K562 (cell line): ENCODE measurements at regions not wholly inside any gene's neighbourhood (a gene's known extent, or its start where the extent isn't known, plus 50 kb on each side); places are given as distances from the start of the nearest gene placed in this dataset.

ENCODE experiments used
- ATAC-seq: fragments of 200-7000 bp; cut with Tn5 transposase; 3 replicates; pipeline ENCODE4 v1.9.1; 2020; ENCODE audit warnings: moderate library complexity
- BruUV-seq: library from RNA; stranded (reverse); fragments of 400-500 nt; replicated peaks from 2 replicates; lab custom pipeline; 2021; lab: Mats Ljungman, UMichigan
- CTCF ChIA-PET: fragments of 300-600 bp; formaldehyde crosslinking; extraction: SDS; loops from one replicate; lab custom pipeline; 2021; ENCODE audit warnings: low intra/inter-chr PET ratio; lab: Yijun Ruan, JAX
- POLR2A ChIA-PET: fragments of 300-600, 350-650 bp; sonication (Branson Sonifier 250); formaldehyde crosslinking; extraction: SDS; loops from one replicate; lab custom pipeline; 2021; ENCODE audit warnings: antibody characterized with exemption, inconsistent platforms; lab: Yijun Ruan, JAX
- DNase-seq, 4 experiments: peaks; one replicate each; pipeline versions ENCODE4 v3.0.0 to v3.0.0-alpha.2; 2011 to 2018; ENCODE audit warnings: low spot score in 3 of 4, mixed read lengths in 3 of 4; ENCODE audit errors: extremely low read depth in 1 of 4
- FAIRE-seq: peaks from 2 replicates; lab custom pipeline; 2011; peaks lifted over from hg19 to GRCh38; lab: Jason Lieb, UNC
- H2AFZ ChIP-seq: 2 replicates; pipeline ENCODE4 v1.6.0; 2011; ENCODE audit warnings: low read depth, low read length, control low read depth, inconsistent platforms
- H3K27ac ChIP-seq: fragments of 200-600 bp; 3 replicates; pipeline ENCODE4 v1.8.0; 2011; ENCODE audit warnings: low read depth, mild to moderate bottlenecking, control low read depth, inconsistent platforms, low read length, moderate library complexity, mixed read lengths; ENCODE audit errors: extremely low read depth
- H3K27me3 ChIP-seq, 2 experiments: fragments of 300-600 bp in 1 of 2; 2 replicates in 1 of 2; 3 replicates in 1 of 2; pipeline versions ENCODE4 v1.6.0 to v1.8.0; 2011; ENCODE audit warnings: inconsistent platforms in 2 of 2, low read length in 2 of 2, mild to moderate bottlenecking in 1 of 2, mixed read lengths in 1 of 2, moderate library complexity in 1 of 2; ENCODE audit not compliant: control insufficient read depth in 2 of 2, insufficient read depth in 2 of 2
- H3K36me3 ChIP-seq: fragments of 300-600 bp; 3 replicates; pipeline ENCODE4 v1.8.0; 2011; ENCODE audit warnings: mild to moderate bottlenecking, low read length, inconsistent platforms; ENCODE audit not compliant: control insufficient read depth, insufficient read depth
- H3K4me1 ChIP-seq, 2 experiments: fragments of 200-600 bp in 1 of 2; replicated peaks in 1 of 2; 2 replicates in 1 of 2; 3 replicates in 1 of 2; pipeline versions ENCODE4 v1.5.1 to v1.8.0; 2011; ENCODE audit warnings: inconsistent platforms in 2 of 2, low read length in 2 of 2, mild to moderate bottlenecking in 1 of 2, mixed read lengths in 1 of 2, moderate library complexity in 1 of 2; ENCODE audit not compliant: control insufficient read depth in 2 of 2, insufficient read depth in 2 of 2
- H3K4me2 ChIP-seq: 2 replicates; pipeline ENCODE4 v1.6.1; 2011; ENCODE audit warnings: low read length, control low read depth, inconsistent platforms, mixed read lengths; ENCODE audit not compliant: insufficient read depth
- H3K4me3 ChIP-seq: fragments of 200-600 bp; sonication (generic), shearing (Covaris generic); 2 replicates; pipeline ENCODE4 v1.5.1; 2016; ENCODE audit warnings: control low read depth, inconsistent platforms
- H3K79me2 ChIP-seq: fragments of 200-600 bp; 3 replicates; pipeline ENCODE4 v1.8.0; 2011; ENCODE audit warnings: low read length, inconsistent platforms; ENCODE audit not compliant: control insufficient read depth, insufficient read depth
- H3K9ac ChIP-seq, 2 experiments: 2 replicates each; pipeline versions ENCODE4 v1.6.0 to v1.6.1; 2011; ENCODE audit warnings: low read depth in 2 of 2, low read length in 2 of 2, control low read depth in 1 of 2, inconsistent platforms in 1 of 2, mild to moderate bottlenecking in 1 of 2, mixed read lengths in 1 of 2; ENCODE audit not compliant: insufficient read depth in 1 of 2
- H3K9me1 ChIP-seq: one replicate; pipeline ENCODE4 v1.6.0; 2011; ENCODE audit warnings: inconsistent platforms, mild to moderate bottlenecking, low read length, moderate library complexity; ENCODE audit not compliant: control insufficient read depth, insufficient read depth
- H3K9me3 ChIP-seq: replicated peaks from 2 replicates; pipeline ENCODE4 v1.5.1; 2011; ENCODE audit warnings: low read depth, low read length, inconsistent platforms; ENCODE audit not compliant: control insufficient read depth, insufficient read depth
- H4K20me1 ChIP-seq: replicated peaks from 2 replicates; pipeline ENCODE4 v1.6.1; 2011; ENCODE audit warnings: low read length, inconsistent platforms, mixed read lengths; ENCODE audit not compliant: control insufficient read depth, insufficient read depth
- CHD2 ChIP-seq: IDR thresholded peaks from 2 replicates; pipeline ENCODE4 v1.6.1; 2011; ENCODE audit warnings: low read depth, low read length
- GTF2F1 ChIP-seq: IDR thresholded peaks from 2 replicates; pipeline ENCODE4 v1.6.1; 2011; ENCODE audit warnings: low read depth, low read length, improper control_type of control experiment
- IFI16 ChIP-seq: fragments of 250-450 bp; sonication (Bioruptor Pico); IDR thresholded peaks from 2 replicates; pipeline ENCODE4 v2.1.2; 2022; ENCODE audit warnings: mild to moderate bottlenecking, inconsistent platforms
- MCM3 ChIP-seq: fragments of 450-650 bp; IDR thresholded peaks from 2 replicates; pipeline ENCODE4 v1.6.1; 2016
- NFE2 ChIP-seq: IDR thresholded peaks from 2 replicates; pipeline ENCODE4 v1.6.1; 2014; ENCODE audit warnings: antibody characterized with exemption, low read depth
- NFXL1 ChIP-seq: fragments of 450-650 bp; formaldehyde crosslinking; IDR thresholded peaks from 2 replicates; pipeline ENCODE4 v1.4.0; 2021; ENCODE audit warnings: mild to moderate bottlenecking
- POLR2H ChIP-seq: IDR thresholded peaks from 2 replicates; pipeline ENCODE4 v1.6.1; 2016; ENCODE audit warnings: missing genetic modification characterization, low read depth, mild to moderate bottlenecking, control low read depth, missing compliant biosample characterization, moderate library complexity
- RBM22 ChIP-seq: fragments of 200-400 bp; formaldehyde crosslinking; IDR thresholded peaks from 2 replicates; pipeline ENCODE4 v1.6.1; 2018; ENCODE audit warnings: low read length, low read depth; ENCODE audit not compliant: poor library complexity, severe bottlenecking
- RBM34 ChIP-seq: fragments of 200-400 bp; formaldehyde crosslinking; IDR thresholded peaks from 2 replicates; pipeline ENCODE4 v1.6.1; 2018; ENCODE audit warnings: low read length, borderline replicate concordance; ENCODE audit not compliant: insufficient read depth
- SMARCE1 ChIP-seq: fragments of 450-650 bp; IDR thresholded peaks from 2 replicates; pipeline ENCODE4 v1.7.1; 2016; ENCODE audit warnings: mild to moderate bottlenecking
- YBX1 ChIP-seq: fragments of 450-650 bp; IDR thresholded peaks from 2 replicates; pipeline ENCODE4 v1.7.1; 2016; ENCODE audit warnings: mild to moderate bottlenecking
- ZBED1 ChIP-seq: IDR thresholded peaks from 2 replicates; pipeline ENCODE4 v1.6.1; 2014
- ZBTB7A ChIP-seq: IDR thresholded peaks from 2 replicates; pipeline ENCODE4 v1.6.1; 2011; ENCODE audit warnings: low read depth, mild to moderate bottlenecking, low read length, moderate library complexity, borderline replicate concordance; ENCODE audit not compliant: control insufficient read depth
- ZC3H4 ChIP-seq: sonication (generic); formaldehyde crosslinking; IDR thresholded peaks from 2 replicates; pipeline ENCODE4 v1.9.0; 2021; ENCODE audit warnings: missing genetic modification reagents, borderline replicate concordance
- ZNF121 ChIP-seq: sonication (generic); formaldehyde crosslinking; conservative IDR thresholded peaks from 2 replicates; pipeline ENCODE4 v1.8.0; 2022; ENCODE audit warnings: missing genetic modification reagents
- ZNF146 ChIP-seq: IDR thresholded peaks from one replicate; pipeline ENCODE4 v1.6.1; 2018; ENCODE audit warnings: missing compliant biosample characterization; ENCODE audit not compliant: unreplicated experiment
- ZNF197 ChIP-seq: fragments of 200-800 bp; sonication (Bioruptor generic); IDR thresholded peaks from 2 replicates; pipeline ENCODE4 v1.6.1; 2016; ENCODE audit warnings: low read depth, missing genetic modification characterization, missing compliant biosample characterization
- ZNF583 ChIP-seq: fragments of 250-450 bp; sonication (Bioruptor Pico); IDR thresholded peaks from 2 replicates; pipeline ENCODE4 v1.4.0; 2020
- ZNF785 ChIP-seq: fragments of 250-450 bp; sonication (Bioruptor Pico); IDR thresholded peaks from 2 replicates; pipeline ENCODE4 v1.4.0; 2020; ENCODE audit warnings: mild to moderate bottlenecking
- WGBS: fragments of 100-300 bp; shearing (Covaris generic); methylation state at CpG from one replicate; pipeline ENCODE4 v1.1.6; 2016; ENCODE audit warnings: low coverage, mixed read lengths; ENCODE audit not compliant: insufficient coverage; ENCODE audit errors: missing lambda C conversion rate; 5-methylcytosine and 5-hydroxymethylcytosine counted together
- in situ Hi-C: fragments of 300-500 bp; cut with MboI; formaldehyde crosslinking; loops from 4 replicates; pipeline ENCODE4 v1.15.0; 2018; ENCODE audit warnings: inconsistent platforms, mixed read lengths
- intact Hi-C: fragments of 100-400 bp; cut with micrococcal nuclease; formaldehyde crosslinking; loops from 2 replicates; pipeline ENCODE4 v1.14.2; 2022

DNA sequence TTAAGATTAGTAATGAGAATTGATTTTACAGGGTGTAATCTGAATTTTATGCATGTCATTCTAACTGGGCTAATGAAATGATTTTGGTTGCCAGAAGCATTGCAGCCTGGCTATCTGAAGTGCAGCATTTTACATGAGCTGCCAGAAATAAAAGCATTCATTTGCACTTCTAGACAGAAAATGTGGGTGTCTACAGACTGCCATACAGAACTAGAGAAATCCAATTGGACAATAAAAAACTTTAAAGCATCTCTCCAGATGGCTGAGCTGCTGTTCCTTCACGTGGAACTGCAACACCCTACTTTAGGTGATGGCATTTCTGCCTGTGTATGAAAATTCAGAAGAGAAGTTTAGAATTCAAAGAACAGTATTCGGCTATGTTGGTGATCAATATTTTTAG, 450.1 kb upstream of the SLITRK1 start:
- no peaks in the 10 kb centered on the region for H3K79me2 ChIP-seq
- WGBS = 0% methylated on average over 2 of the region's 2 CpGs
- H3K9me1 ChIP-seq = no peaks in the 10 kb centered on the region
- DNase-seq (no peak), ATAC-seq (no peak), FAIRE-seq (no peak)
- ChIA-PET POLR2A (no interaction called here), CTCF (no interaction called here)
- intact Hi-C loops (no loop called here), in situ Hi-C loops (no loop called here)
- H3K27me3 ChIP-seq = no peaks in the 10 kb centered on the region
- H2AFZ ChIP-seq = no peak overlapping the region
- no peaks in the 10 kb centered on the region for H3K36me3 ChIP-seq
- H3K4me1 ChIP-seq = no peaks in the 10 kb centered on the region
- no peak for TF ChIP-seq RBM22
- TF ChIP-seq RBM34 = no peak
- no peak for TF ChIP-seq ZNF785
- TF ChIP-seq IFI16 = no peak
- TF ChIP-seq ZBTB7A = no peak
- TF ChIP-seq ZNF121 (CRISPR knock-in tag) = no peak
- no peak for TF ChIP-seq NFXL1 (CRISPR knock-in tag)
- no peak for TF ChIP-seq GTF2F1
- TF ChIP-seq ZNF146 (CRISPR knock-in tag) = no peak
- TF ChIP-seq CHD2 = no peak
- TF ChIP-seq NFE2 = no peak
- no peak for TF ChIP-seq ZBED1
- TF ChIP-seq POLR2H = no peak
- TF ChIP-seq ZNF583 (CRISPR knock-in tag) = no peak
- no peak for TF ChIP-seq SMARCE1
- TF ChIP-seq YBX1 = no peak
- no peak for TF ChIP-seq ZNF197 (CRISPR knock-in tag)
- TF ChIP-seq ZC3H4 = no peak
- TF ChIP-seq MCM3 = no peak
- H3K4me3 ChIP-seq = no peak overlapping the region
- H3K9me3 ChIP-seq = no peaks in the 10 kb centered on the region
- BruUV-seq = no TSS peak
- no peaks in the 10 kb centered on the region for H4K20me1 ChIP-seq
- no peak overlapping the region for H3K4me2 ChIP-seq
- H3K27ac ChIP-seq = no peak overlapping the region
- no peak overlapping the region for H3K9ac ChIP-seq
